GM21737 (cell line): ENCODE measurements at regions not wholly inside any gene's neighbourhood (a gene's known extent, or its start where the extent isn't known, plus 50 kb on each side); places are given as distances from the start of the nearest gene placed in this dataset.

Experiments
- ATAC-seq: cut with Tn5 transposase; IDR thresholded peaks from one replicate; pipeline ENCODE4 v1.9.1; 2021; ENCODE audit warnings: mild to moderate bottlenecking, moderate library complexity; ENCODE audit not compliant: unreplicated experiment

- ATAC-seq = no peak
Observed at GRCh38 chr4:182973511-182973911, 56.3 kb upstream of the DCTD start.

GRCh38 chr4:182971702-182972101 lies 54.5 kb upstream of the DCTD start:
- ATAC-seq = no peak

GRCh38 chr4:182969651-182970279 lies 52.6 kb upstream of the DCTD start:
- ATAC-seq = no peak

GRCh38 chr4:182968917-182969650 lies 51.9 kb upstream of the DCTD start:
- ATAC-seq = no peak

- no peak for ATAC-seq
Observed at GRCh38 chr4:182967403-182967802, 50.2 kb upstream of the DCTD start.
